GM18870 (cell line): ENCODE measurements at regions not wholly inside any gene's neighbourhood (a gene's known extent, or its start where the extent isn't known, plus 50 kb on each side); places are given as distances from the start of the nearest gene placed in this dataset.

Source experiments
- ATAC-seq: cut with Tn5 transposase; IDR thresholded peaks from one replicate; pipeline ENCODE4 v1.9.1; 2021; ENCODE audit warnings: moderate library complexity; ENCODE audit not compliant: unreplicated experiment

DNA sequence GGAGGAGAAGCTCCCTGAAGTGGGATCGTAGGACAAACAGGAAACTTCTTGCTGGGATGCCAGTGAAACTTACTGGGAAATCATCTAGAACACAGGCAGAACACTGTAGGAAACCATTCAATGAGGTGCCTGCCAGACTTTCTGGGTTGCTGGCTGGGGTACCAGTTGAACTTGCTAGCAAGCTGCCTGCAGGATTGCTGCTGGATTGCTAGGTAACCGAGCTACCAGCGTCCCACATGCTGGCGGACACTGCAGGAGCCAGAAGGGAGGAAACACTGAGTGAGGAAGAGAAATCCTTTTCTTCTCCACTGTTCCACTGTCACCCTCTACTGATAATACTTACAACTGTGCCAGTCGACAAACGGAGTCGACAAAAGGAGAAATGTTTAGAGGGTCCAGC is 91.3 kb upstream of the SLC35B3 start:
- no peak for ATAC-seq

DNA sequence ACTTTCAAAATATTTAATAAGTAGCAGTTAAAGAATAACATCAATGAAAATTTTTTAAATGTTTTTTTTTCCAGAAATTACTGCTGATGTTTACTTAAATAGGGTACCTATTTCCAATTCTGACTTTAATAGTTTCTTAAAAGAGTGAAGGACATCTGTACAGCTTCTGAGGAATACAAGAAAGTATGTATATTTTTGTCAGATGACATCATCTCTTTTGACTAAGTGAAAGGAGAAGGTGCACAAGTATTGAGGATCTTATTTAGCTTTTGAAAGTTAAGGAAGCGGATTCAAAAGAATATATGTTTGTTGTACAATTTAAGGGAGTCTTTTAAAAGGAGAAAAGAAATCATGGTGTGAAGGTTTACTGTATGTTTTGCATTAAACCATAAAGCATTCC is 90.0 kb upstream of the SLC35B3 start:
- ATAC-seq, result no peak

DNA sequence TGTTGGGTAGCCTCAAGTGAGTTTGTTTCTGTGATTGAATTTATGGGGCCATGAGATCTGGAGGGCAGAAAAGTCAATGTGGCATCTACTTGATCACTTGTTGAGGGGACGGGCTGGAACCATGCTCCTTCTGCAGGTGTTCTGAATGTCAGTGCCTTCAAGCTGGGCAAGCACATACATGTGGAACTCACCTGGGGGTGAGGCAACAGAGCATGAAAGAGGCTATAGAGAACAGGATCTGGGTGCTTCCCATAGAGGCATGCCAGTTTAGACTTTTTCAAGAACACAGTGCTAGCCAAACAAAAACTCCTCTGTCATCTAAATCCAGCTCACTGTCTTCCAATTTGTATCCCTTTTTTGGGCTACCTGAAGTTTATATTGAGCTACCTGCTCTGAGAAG is 77.8 kb upstream of the SLC35B3 start:
- no peak for ATAC-seq

DNA sequence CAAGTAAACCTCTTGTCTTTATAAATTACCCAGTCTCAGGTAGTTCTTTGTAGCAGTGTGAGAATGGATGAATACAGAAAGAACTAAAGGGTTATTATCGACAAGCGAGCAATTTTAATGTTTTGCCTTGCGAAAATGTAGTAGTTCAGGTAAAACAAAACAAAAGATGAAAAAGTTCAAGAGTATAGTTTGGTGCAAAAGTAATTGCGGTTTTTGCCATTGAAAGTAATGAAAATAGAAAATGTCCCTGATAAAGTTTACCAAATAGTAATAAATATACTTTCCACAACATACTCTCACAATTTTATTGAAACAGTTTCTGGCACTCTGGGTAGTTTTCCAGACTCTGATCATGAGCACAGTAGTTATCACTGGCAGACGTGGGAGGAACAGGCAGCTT is 71.9 kb upstream of the SLC35B3 start:
- no peak for ATAC-seq

DNA sequence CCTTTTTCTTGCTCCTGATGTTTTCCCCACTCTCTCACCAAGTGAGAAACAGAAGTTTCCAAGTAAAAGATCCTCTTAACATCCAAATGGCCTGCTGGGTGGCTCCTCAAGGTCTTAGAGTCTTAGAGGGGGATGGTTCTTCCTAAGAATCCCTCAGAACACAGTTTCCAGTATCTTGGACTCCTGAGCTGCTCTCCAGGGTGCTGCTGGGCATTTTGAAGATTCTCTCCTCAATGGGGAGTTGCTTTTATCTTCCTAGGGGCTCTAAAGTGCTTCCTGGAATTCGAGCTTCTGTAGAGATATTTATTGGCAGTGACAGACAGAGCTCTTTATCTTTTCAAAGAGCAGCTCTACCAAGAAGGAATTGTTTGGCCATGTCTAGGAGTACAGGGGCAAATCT is 70.8 kb upstream of the SLC35B3 start:
- no peak for ATAC-seq

DNA sequence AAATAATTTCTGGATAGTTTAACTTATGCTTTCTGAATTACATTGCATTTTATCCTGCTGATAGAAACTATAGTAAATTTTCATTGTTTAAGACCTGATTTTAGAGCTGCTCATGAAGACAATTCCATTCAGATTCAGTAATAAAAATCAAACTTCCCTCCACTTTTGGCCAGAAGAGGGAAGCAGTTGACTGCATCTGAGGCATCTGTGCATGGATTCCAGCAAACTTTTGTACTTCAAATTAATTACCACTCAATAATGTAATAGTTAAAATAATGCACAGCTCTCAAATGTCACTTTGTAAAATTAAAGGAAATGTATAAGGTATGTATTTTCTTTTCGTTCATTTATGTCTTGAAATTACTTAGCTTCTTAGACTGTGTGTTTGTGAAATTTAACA is 64.2 kb upstream of the SLC35B3 start:
- no peak for ATAC-seq

DNA sequence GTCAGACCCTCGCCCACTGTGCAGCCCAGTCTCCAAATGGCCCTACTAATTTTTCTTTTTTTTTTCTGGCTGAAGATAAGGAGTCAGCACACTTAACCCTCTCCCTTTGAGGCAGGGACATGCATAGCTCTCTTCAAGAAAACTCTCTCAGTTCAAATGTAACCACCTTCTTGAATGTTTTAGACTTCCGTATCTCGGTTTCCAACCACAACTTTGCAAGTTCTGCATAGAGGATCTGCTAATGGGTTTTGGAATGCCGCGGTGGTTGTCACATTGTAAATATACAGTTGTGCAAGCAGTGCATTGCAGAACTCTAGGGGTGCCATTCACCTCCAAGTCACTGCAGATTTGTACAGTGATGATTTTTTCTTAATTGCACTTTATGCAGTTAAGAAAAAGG is 59.4 kb upstream of the SLC35B3 start:
- ATAC-seq, result no peak

DNA sequence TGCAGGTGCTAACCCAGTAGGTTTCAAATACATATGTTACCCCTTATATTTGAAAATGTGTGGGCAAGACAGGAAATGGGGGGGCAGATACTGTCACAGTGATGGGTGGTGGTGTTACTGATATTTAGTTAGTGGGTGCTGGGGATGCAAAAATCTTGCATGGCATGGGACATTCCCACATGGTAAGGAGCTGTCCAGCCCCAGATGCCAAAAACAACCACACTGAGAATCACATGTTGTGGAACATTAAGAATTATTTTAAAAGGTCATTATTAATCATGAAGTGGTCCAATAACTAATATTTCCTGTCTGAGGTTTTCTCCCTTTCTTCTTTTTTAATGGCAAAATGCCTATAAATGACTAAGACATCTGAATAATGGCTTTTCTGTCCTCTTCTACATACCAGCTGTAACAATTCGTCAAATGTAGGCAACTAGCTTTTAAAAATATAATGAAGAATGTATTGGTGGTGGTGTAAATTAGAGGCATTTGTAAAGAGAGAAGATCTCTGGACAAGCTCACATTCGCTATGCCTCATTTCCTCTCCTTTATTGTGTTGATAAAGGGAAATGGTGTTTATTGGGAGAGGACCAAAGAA is 57.3 kb upstream of the SLC35B3 start:
- no peak for ATAC-seq
